Activated effector memory CD4-positive, alpha-beta T cell treated with anti-CD3 and anti-CD28 coated beads, Interleukin-2, amount 50 U/mL, for 16 hours (primary cell): ENCODE measurements at regions not wholly inside any gene's neighbourhood (a gene's known extent, or its start where the extent isn't known, plus 50 kb on each side); places are given as distances from the start of the nearest gene placed in this dataset.
"Not testable (repeated sequence)": the region's sequence is repeated elsewhere in the genome, so short reads cannot be mapped to it uniquely, and the experiment has no call there.

Experiments used
- DNase-seq: peaks from one replicate; pipeline ENCODE4 v3.0.0-alpha.2; 2020

DNA sequence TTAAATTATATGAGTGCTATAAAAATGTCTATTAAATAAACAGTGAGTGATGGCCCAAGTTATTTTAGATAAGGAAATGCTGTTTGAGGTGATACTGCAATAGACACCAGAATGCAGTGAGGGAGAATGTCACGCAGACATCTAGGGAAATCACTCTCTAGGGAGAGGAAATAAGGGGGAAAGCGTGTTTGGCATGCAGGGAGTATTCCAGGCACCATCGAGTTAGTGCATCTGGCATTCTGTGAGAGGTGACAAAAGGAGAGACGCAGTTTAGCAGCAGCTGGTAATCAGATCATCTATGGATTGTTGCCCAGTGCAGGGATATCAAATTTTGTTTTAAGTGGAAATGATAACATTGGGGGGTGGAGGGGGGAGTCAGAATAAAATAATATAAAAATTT is 175.4 kb upstream of the NETO1 start:
- no peak for DNase-seq

DNA sequence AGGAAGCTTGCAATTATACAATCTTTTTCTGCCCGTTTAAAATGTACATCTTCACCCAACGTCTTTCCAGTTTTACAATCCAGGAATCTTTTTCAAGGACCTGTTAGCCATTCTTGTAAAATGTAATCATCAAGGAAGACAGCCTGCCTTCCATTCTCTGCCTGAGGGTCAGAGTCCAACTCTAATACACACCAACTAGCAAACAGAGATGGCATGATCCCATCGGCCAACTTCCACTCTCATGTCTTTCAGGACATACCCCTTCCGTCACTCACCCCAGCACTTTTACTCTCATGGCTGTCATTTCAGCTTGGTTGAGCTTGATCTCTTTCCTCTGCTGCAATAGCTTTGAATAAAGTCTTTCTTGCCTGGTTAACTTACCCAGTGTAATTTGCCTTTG is 172.5 kb upstream of the NETO1 start:
- no peak for DNase-seq

DNA sequence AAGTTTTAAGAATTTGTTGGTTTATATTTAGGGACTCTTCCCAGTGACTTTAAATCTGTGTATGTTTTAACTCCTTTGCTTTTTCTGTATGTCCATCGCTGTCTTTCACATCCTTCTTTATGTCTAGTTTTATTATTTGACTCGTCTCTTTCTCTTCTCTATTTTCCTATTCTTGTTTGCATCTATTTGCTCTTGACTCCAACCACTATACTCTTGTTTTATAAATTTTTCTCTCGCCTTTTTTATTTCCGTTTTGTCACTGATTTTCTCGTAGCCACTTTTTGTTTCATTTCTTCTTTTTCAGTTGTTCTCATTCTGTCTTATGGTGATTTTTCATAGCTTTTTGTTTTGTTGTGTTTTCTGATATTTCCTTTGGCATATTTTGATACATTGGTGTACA is 170.5 kb upstream of the NETO1 start:
- DNase-seq = no peak

DNA sequence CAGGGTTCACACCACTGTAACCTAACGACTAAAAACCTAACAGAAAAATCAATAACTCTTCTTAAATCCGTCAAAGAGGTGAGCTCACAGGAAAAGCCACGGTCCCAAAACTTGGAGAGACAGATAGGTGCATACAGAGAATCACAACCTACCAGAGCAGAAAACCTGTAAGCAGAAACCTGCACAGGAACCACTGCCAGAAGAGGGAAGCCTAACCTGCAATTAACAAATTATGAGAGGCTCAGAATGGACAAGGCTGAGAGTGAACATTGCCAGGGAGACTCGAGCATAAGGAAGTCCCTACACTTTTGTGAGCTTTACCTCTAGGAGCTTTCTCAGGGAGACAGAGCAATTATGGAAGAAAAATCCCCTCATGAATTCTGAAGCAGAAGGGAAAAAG is 156.2 kb upstream of the NETO1 start:
- DNase-seq = no peak

DNA sequence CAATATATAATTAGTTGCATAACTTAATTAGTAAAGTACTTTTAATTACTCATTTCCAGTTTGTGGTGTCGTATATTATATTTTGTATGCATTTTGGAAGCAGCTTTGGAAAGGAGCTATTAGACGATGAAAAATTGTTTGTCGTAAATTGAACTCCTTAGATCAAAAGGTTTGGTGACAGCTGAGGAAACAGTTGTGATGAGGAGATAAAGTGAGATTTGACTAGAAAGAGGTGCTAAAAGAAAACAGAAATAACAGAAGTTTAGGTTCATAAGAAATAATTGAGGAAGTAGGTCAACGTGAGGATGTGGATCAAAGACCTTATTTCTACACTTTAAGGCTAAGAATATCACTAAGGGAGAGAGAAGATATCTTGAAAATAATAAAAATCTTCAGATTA is 141.9 kb upstream of the NETO1 start:
- no peak for DNase-seq

DNA sequence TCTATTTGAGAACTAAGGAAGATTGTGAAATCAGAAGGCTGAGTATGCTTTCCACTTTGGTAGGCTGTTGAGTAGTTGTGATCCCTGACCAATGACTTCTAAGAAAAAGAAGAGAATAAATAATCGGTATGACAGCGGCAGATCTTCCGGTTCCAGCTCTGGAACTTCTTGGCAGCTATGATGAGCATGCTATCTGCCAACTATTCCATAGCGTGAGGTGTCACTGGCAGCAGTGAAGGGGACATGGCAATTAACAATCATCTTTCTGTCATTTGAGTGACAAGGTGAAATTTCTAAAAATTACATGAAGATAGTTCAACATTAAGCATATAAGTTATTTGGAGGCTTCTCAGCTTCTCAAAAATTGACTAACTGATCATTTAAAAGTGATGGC is 140.1 kb upstream of the NETO1 start:
- DNase-seq = no peak

DNA sequence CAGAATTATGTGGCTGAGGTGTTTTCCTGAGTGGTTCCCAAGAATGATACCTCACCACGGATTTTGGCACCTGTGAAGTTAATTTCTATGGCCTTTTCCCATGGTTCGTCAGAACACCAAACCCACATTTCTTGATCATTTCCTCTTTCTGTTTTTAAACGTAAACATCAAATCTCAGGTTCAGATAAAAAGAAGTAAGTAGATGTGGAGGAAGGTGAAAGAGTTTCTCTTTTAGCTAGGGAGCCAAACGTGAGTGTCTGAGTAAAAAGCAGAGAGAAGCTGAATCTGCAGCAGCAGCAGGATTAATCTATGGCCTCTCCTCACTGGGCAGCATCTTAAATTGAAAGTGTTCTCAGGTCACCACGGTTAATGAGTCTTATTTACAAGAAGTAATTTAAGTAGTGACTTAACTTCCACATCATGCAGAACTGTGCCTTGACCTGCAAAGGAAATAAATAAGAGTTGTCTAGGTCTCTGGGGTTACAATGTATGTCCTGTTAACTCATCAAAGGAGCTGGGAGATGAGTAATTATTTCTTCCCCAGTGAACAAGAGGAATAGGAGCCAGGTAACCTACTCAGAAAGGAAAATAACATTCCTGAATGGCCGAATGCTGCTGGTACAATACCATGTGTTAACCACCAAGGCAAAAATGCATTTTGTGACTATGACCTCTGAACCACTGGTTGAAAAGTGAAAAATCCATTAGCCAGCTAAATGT is 139.6 kb upstream of the NETO1 start:
- DNase-seq = no peak

DNA sequence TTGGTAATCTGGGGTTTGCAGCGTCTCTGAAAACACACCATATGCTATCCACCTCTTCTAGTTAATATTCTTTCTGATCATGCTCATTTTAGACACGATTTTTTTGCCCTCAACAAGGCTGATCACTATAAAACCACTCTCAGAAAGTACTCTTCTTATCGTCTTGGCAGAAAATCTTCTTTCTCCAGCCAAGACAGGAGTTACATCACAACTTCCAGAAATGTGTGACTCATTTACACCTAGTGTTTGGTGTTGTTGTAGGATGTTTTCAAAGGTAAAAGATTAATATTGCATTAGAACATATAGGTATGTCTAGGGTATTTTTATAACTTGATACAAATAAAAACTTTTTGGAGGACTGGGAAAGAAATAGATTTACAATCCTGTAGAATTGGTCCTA is 138.5 kb upstream of the NETO1 start:
- no peak for DNase-seq

DNA sequence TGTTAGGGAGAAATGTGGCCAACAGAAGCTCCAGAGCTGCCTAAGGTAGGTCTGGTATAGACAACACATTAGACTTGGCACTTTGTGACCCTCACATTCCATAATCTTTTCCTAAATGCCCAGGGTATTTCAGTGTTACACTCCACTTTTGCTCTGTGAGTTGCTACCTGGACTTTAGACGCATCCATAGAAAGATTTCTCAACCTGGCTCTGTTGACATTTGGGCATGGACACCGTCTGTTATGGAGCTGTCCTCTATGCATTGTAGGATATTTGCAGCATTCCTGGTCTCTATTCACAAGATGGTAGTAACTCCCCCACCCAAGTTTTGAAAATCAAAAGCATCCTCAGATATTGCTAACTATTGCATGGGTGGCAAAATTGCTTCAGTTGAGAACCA is 136.5 kb upstream of the NETO1 start:
- DNase-seq = no peak

DNA sequence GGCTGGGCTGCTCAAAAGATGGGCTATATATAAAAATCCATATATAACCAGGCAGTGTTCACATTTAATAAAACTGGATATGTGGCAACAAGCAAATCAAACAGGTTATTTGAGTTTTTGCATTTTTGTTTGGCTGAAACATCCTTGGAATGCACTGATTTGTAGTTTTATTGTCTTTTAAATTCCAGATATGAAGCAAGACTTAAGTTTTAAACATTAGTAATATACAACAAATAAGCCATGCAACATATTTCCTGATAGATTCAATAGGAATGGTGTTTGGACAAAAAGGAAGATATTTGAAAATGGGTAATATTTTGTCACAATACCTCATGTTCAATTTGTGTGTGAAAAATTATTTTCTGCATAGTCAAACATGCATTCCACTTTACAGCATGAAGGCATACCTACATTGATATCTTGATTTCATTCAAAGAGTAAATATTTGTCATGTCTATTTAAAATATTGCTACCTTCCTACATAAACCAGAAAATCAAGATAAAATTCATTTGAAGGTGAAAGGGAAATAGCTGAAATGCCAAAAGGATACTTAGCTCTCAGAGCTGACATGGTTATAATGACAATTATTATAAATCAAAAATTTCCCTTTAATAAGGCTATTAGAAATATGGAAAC is 132.3 kb upstream of the NETO1 start:
- DNase-seq = no peak

DNA sequence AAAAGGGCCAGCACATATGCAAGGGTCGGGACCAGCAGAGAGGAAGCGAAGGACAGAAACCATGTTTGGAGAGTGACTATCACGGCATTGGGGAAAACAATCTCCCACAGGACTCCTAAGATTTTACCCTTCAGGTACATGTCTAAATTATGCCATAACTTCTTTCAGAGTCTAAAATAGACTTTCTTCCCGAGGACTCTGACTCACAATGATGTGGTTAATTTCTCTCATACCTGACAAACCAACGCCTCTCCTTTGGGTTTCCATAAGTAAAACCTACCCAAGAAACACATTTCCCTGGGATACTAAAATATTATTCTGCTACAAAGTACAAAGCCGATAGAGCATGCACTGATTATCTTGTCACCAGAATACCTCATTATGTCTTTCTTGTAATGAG is 127.8 kb upstream of the NETO1 start:
- no peak for DNase-seq

DNA sequence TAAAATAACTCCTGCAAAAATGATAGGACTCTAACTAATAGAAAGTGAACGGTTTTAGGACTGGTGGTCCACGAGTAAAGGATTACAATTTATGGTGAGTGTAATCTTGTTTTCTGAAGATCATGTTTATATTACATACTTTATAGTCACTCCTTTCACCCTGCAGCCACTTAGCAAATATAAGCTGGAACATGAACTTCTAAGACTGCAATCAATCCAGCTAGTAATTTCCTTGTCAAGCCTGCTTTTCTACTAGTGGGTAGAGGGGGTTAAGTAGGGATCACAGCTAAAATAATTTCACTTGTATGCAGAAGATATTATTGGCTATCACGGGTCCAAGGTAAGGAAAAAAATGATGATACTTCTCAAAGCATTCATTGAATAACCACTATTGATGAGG is 125.5 kb upstream of the NETO1 start:
- DNase-seq = no peak

DNA sequence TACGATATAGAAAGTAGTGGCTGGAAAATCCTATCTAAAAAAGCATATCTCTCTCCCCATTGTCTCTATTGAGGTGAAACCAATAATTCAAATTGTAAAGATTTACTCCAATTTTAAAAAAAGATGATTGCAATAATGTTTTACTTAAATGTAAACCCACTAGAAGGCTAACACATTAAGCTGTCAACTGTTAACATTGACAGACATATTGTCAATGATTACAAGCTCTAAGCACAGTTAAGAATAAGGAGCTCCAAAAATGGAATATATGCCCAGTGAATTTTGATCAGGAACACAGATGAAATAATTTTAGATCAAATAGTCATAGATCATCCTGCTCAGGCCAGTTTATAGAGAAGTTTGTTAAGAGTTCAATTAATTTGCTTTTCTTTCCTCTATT is 123.6 kb upstream of the NETO1 start:
- no peak for DNase-seq

DNA sequence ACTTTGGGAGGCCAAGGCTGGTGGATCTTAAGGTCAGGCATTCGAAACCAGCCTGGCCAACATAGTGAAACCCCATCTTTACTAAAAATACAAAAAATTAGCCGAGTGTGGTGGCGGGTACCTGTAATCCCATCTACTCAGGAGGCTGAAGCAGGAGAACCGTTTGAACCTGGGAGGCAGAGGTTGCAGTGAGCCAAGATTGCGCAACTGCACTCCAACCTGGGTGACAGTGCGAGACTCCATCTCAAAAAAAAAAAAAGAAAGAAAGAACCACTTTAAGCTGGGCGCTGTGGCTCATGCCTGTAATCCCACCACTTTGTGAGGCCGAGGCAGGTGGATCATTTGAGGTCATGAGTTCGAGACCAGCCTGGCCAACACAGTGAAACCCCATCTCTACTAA is 119.8 kb upstream of the NETO1 start:
- not testable (repeated sequence) for DNase-seq

- DNase-seq = no peak
Observed at GRCh38 chr18:72986103-72986502, 118.3 kb upstream of the NETO1 start.

DNA sequence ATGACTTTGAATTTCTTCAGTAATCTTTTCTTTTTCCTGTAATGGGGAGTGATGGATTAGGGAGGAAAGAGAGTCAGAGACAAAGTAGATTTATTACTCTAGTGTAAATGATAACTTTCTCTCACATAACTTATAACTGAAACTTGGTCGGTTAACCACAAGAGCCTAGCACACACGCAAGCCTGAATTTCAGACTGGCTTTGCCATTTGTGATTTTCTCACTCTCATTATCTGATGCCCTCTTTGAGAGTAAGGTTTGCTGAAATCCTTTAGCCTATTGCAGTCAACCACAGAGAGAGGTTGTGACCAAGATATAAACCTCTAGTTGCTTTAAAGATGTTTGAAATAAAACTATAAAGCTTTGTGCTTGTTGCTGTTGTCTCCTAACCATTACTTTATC is 117.9 kb upstream of the NETO1 start:
- DNase-seq = no peak

- DNase-seq = no peak
Observed at GRCh38 chr18:72984290-72984689, 116.5 kb upstream of the NETO1 start.

GRCh38 chr18:72973841-72974240 is 106.1 kb upstream of the NETO1 start:
- no peak for DNase-seq

DNA sequence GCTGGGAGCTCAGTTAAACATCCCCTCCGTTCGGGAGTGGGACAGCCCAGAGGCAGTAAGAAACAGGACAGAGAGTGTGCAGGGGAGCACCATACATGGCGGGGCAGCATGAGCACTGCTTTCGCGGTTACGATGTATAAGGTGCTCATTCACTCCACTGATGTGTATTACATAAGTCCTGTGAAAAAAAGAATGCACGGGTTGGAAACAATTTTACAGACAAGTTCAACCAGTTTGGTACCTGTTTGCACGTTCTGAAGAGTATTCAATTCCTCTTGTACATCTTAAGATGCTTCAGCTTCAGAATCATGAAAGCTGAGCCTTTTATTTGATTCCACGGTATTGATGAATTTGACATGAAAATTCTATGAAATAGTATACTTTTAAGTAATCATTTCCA is 97.8 kb upstream of the NETO1 start:
- no peak for DNase-seq

- not testable (repeated sequence) for DNase-seq
Observed at GRCh38 chr18:72958195-72958594, 90.4 kb upstream of the NETO1 start.

GRCh38 chr18:72948439-72948838 is 80.7 kb upstream of the NETO1 start:
- DNase-seq = no peak

GRCh38 chr18:72942766-72943165 is 75.0 kb upstream of the NETO1 start:
- DNase-seq = no peak

DNA sequence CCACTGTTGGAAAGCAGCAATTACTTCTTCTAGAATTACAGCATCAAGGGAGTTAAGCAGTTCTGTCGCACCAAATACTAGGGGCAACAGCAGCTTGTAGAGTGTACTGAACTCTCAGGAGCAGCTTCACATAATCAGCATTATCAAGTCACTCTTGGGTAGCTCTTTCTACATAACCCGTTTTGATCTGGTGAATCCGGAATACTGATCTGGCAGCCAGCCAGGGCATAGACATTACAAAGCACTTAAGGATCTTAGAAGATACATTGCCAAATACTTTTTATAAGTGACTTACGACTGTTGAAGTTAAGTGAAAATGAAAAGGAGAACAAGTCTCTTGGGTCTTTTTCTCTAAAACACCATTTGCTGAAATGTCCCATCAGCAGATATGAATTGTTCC is 73.2 kb upstream of the NETO1 start:
- no peak for DNase-seq

DNA sequence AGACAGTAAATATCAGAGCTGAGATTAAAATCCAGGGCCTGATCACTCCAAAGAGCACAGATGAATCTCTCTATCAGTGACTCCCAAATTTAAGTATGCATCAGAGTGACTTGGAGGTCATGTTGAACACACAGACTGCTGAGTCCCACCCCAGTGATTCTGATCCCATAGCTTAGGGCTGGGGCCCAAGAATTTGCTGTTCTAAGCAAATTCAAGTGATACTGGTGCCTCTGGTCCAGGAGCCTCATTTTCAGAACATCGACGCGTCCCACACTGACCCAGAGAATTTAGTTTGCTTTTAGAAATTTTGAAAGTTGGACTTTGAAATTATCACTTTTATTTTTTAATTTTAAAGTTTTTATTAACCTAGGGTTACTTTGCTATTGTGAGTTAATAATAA is 72.7 kb upstream of the NETO1 start:
- DNase-seq = no peak

DNA sequence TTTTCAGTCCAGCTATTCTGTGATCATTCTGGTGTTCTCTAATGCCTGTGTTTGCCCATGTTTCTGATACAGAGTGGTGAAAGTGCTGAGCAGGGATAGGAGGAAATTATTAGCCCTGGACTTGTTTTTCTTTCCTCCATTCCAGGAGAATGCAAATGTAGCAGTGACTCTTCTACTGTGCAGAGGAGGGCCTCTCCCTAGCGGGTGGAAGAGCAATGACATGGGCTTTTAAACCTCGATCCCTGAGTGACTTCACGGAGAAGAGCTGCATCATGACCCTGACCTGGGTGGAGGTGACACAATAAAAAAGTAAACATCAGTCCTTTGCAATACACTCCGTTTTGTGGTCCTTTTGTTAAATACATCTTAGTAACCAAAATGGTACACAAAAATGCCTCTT is 68.0 kb upstream of the NETO1 start:
- DNase-seq = no peak
